ENCODE measurements at regions not wholly inside any gene's neighbourhood (a gene's known extent, or its start where the extent isn't known, plus 50 kb on each side); places are given as distances from the start of the nearest gene placed in this dataset.

GRCh38 chr7:19491371-19491770 is 217.5 kb downstream of the POLR1F start:
- Histone ChIP-seq H3K4me3 (no peak overlapping the region), H3K27me3 (no peaks in the 10 kb centered on the region), H3K4me1 (no peaks in the 10 kb centered on the region), H3K27ac (no peak overlapping the region), H3K9me3 (no peaks in the 10 kb centered on the region), H3K36me3 (no peaks in the 10 kb centered on the region)
- TF ChIP-seq POLR2AphosphoS5 (IDR thresholded peaks at IDR 0.05), result no peak
- TF ChIP-seq CTCF (IDR thresholded peaks at IDR 0.05), result no peak
- TF ChIP-seq POLR2A (IDR thresholded peaks at IDR 0.05), result no peak
- TF ChIP-seq EP300 (IDR thresholded peaks at IDR 0.05), result no peak
- ATAC-seq (ENCODE audit: low FRiP score in 2 of 2) (no peak), DNase-seq (no peak)
- 75% methylated on average over 5 of the region's 5 CpGs for WGBS, 2 donors

GRCh38 chr7:19489162-19489820 is 219.5 kb downstream of the POLR1F start:
- TF ChIP-seq POLR2AphosphoS5 (IDR thresholded peaks at IDR 0.05) (no peak), CTCF (IDR thresholded peaks at IDR 0.05) (no peak), POLR2A (IDR thresholded peaks at IDR 0.05) (no peak), EP300 (IDR thresholded peaks at IDR 0.05) (no peak)
- Histone ChIP-seq H3K27me3 (no peaks in the 10 kb centered on the region), H3K4me3 (no peak overlapping the region), H3K9me3 (no peaks in the 10 kb centered on the region), H3K36me3 (no peaks in the 10 kb centered on the region), H3K4me1 (no peaks in the 10 kb centered on the region), H3K27ac (no peak overlapping the region)
- peak in 1 of 2 donors; percentile 43 for ATAC-seq (ENCODE audit: low FRiP score in 2 of 2)
- 71 to 78% methylated on average over 1 to 3 of the region's 3 CpGs for WGBS, 2 donors
- DNase-seq, result peak in 1 of 2 donors; percentile 13

GRCh38 chr7:19488056-19488455 is 220.8 kb downstream of the POLR1F start:
- WGBS, 2 donors, result 90 to 91% methylated on average over 2 of the region's 2 CpGs
- Histone ChIP-seq H3K9me3 (no peaks in the 10 kb centered on the region), H3K27me3 (no peaks in the 10 kb centered on the region), H3K36me3 (no peaks in the 10 kb centered on the region), H3K27ac (no peak overlapping the region), H3K4me1 (no peaks in the 10 kb centered on the region), H3K4me3 (no peak overlapping the region)
- no peak for TF ChIP-seq CTCF (IDR thresholded peaks at IDR 0.05)
- no peak for TF ChIP-seq POLR2A (IDR thresholded peaks at IDR 0.05)
- TF ChIP-seq POLR2AphosphoS5 (IDR thresholded peaks at IDR 0.05), result no peak
- TF ChIP-seq EP300 (IDR thresholded peaks at IDR 0.05), result no peak
- DNase-seq (no peak), ATAC-seq (ENCODE audit: low FRiP score in 2 of 2) (peak in 1 of 2 donors; percentile 62)

- Histone ChIP-seq H3K27me3 (no peaks in the 10 kb centered on the region), H3K36me3 (no peaks in the 10 kb centered on the region), H3K4me1 (no peaks in the 10 kb centered on the region), H3K4me3 (no peak overlapping the region), H3K27ac (no peak overlapping the region), H3K9me3 (peaks cover 0 to 5% (median 0%) of the 10 kb centered on the region in 4 donors)
- no peak for ATAC-seq (ENCODE audit: low FRiP score in 2 of 2)
- WGBS, 2 donors, result 81 to 82% methylated on average over 2 of the region's 2 CpGs
- no peak for DNase-seq
- TF ChIP-seq POLR2AphosphoS5 (IDR thresholded peaks at IDR 0.05) (no peak), POLR2A (IDR thresholded peaks at IDR 0.05) (no peak), EP300 (IDR thresholded peaks at IDR 0.05) (no peak), CTCF (IDR thresholded peaks at IDR 0.05) (no peak)
Measured at GRCh38 chr7:19482628-19483027, 226.2 kb downstream of the POLR1F start.

- no peaks in the 10 kb centered on the region for H3K36me3 ChIP-seq
- no peak overlapping the region for H3K4me3 ChIP-seq
- ATAC-seq (ENCODE audit: low FRiP score in 2 of 2), result no peak
- TF ChIP-seq EP300 (IDR thresholded peaks at IDR 0.05), result no peak
- TF ChIP-seq CTCF (IDR thresholded peaks at IDR 0.05), result no peak
- no peak for TF ChIP-seq POLR2AphosphoS5 (IDR thresholded peaks at IDR 0.05)
- no peak for TF ChIP-seq POLR2A (IDR thresholded peaks at IDR 0.05)
- H3K27me3 ChIP-seq, result no peaks in the 10 kb centered on the region
- no peak overlapping the region for H3K27ac ChIP-seq
- no peaks in the 10 kb centered on the region for H3K4me1 ChIP-seq
- 82 to 91% methylated on average over 3 of the region's 3 CpGs for WGBS, 2 donors
- H3K9me3 ChIP-seq, result peaks cover 0 to 5% (median 0%) of the 10 kb centered on the region in 4 donors
- DNase-seq, result no peak
Measured at GRCh38 chr7:19480383-19480782, 228.5 kb downstream of the POLR1F start.
